Neuronal stem cell (in vitro differentiated cells): ENCODE measurements at regions not wholly inside any gene's neighbourhood (a gene's known extent, or its start where the extent isn't known, plus 50 kb on each side); places are given as distances from the start of the nearest gene placed in this dataset.

ENCODE experiments used
- DNase-seq: peaks from one replicate; pipeline ENCODE4 v3.0.0-alpha.2; 2013; ENCODE audit warnings: low spot score
- H2AFZ ChIP-seq: one replicate; pipeline ENCODE4 v1.6.1; 2013; ENCODE audit warnings: mild to moderate bottlenecking, low read length, inconsistent platforms
- H2AK5ac ChIP-seq: 2 replicates; pipeline ENCODE4 v1.6.1; 2013; ENCODE audit warnings: low read depth, mild to moderate bottlenecking, inconsistent platforms, low read length, moderate library complexity, mixed read lengths
- H2BK120ac ChIP-seq: 2 replicates; pipeline ENCODE4 v1.6.1; 2013; ENCODE audit warnings: low read depth, mild to moderate bottlenecking, inconsistent platforms, low read length, moderate library complexity, mixed read lengths
- H2BK12ac ChIP-seq: one replicate; pipeline ENCODE4 v1.6.1; 2013; ENCODE audit warnings: low read length, inconsistent platforms
- H2BK15ac ChIP-seq: 2 replicates; pipeline ENCODE4 v1.6.1; 2013; ENCODE audit warnings: mild to moderate bottlenecking, low read length, inconsistent platforms, mixed read lengths
- H2BK5ac ChIP-seq: one replicate; pipeline ENCODE4 v1.6.1; 2013; ENCODE audit warnings: inconsistent platforms, mild to moderate bottlenecking, low read length, moderate library complexity
- H3K14ac ChIP-seq: one replicate; pipeline ENCODE4 v1.6.1; 2013; ENCODE audit warnings: low read length, inconsistent platforms
- H3K18ac ChIP-seq: 2 replicates; pipeline ENCODE4 v1.6.1; 2013; ENCODE audit warnings: low read length, inconsistent platforms
- H3K23ac ChIP-seq: 2 replicates; pipeline ENCODE4 v1.6.1; 2013; ENCODE audit warnings: low read depth, mild to moderate bottlenecking, mixed read lengths, low read length, inconsistent platforms; ENCODE audit not compliant: poor library complexity
- H3K27ac ChIP-seq: replicated peaks from 3 replicates; pipeline ENCODE4 v1.5.1; 2013; ENCODE audit warnings: low read length, inconsistent platforms
- H3K27me3 ChIP-seq, 3 experiments: 2 replicates each; pipeline ENCODE4 v1.6.1; 2013; ENCODE audit warnings: low read length in 3 of 3, mild to moderate bottlenecking in 2 of 3, inconsistent platforms in 1 of 3, low read depth in 1 of 3, mixed read lengths in 1 of 3, moderate library complexity in 1 of 3; ENCODE audit not compliant: control insufficient read depth in 3 of 3, insufficient read depth in 3 of 3
- H3K36me3 ChIP-seq, 2 donors: replicated peaks in 1 of 2; 2 replicates each; pipeline ENCODE4 v1.6.1; 2013; ENCODE audit warnings: low read length in 2 of 2; ENCODE audit not compliant: control insufficient read depth in 2 of 2, insufficient read depth in 2 of 2
- H3K4ac ChIP-seq: 2 replicates; pipeline ENCODE4 v1.6.1; 2013; ENCODE audit warnings: inconsistent platforms, mild to moderate bottlenecking, low read length, moderate library complexity
- H3K4me1 ChIP-seq, 2 donors: 1 replicate in 1 of 2; 2 replicates in 1 of 2; pipeline ENCODE4 v1.6.1; 2013; ENCODE audit warnings: low read length in 2 of 2, low read depth in 1 of 2; ENCODE audit not compliant: control insufficient read depth in 2 of 2, insufficient read depth in 1 of 2
- H3K4me2 ChIP-seq: one replicate; pipeline ENCODE4 v1.6.1; 2013; ENCODE audit warnings: mild to moderate bottlenecking, low read length, inconsistent platforms; ENCODE audit not compliant: insufficient read depth, poor library complexity, severe bottlenecking
- H3K4me3 ChIP-seq, 2 donors: 2 replicates each; pipeline ENCODE4 v1.5.1; 2013; ENCODE audit warnings: low read length in 2 of 2, mild to moderate bottlenecking in 2 of 2, inconsistent platforms in 1 of 2, moderate library complexity in 1 of 2
- H3K79me1 ChIP-seq: one replicate; pipeline ENCODE4 v1.6.1; 2013; ENCODE audit warnings: low read depth, mild to moderate bottlenecking, inconsistent platforms, low read length, moderate library complexity
- H3K9ac ChIP-seq: one replicate; pipeline ENCODE4 v1.6.1; 2013; ENCODE audit warnings: mild to moderate bottlenecking, low read depth, low read length, inconsistent platforms; ENCODE audit not compliant: poor library complexity
- H3K9me3 ChIP-seq, 2 donors: replicated peaks in 1 of 2; 2 replicates each; pipeline versions ENCODE3 to v1.6.1; 2013; ENCODE audit warnings: low read length in 2 of 2, mild to moderate bottlenecking in 2 of 2, inconsistent platforms in 1 of 2, low read depth in 1 of 2, mixed read lengths in 1 of 2, moderate library complexity in 1 of 2; ENCODE audit not compliant: control insufficient read depth in 2 of 2, insufficient read depth in 1 of 2
- H4K8ac ChIP-seq: one replicate; pipeline ENCODE4 v1.6.1; 2013; ENCODE audit warnings: low read depth, mild to moderate bottlenecking, inconsistent platforms, low read length, moderate library complexity
- H4K91ac ChIP-seq: one replicate; pipeline ENCODE4 v1.6.1; 2013; ENCODE audit warnings: low read length, low read depth, mild to moderate bottlenecking, inconsistent platforms; ENCODE audit not compliant: poor library complexity
- whole genome bisulfite sequencing, 2 donors: extraction: QIAGEN DNeasy Blood & Tissue Kit; methylation state at CpG; one replicate each; pipeline ENCODE4 v1.1.7; 2013; ENCODE audit warnings: missing lambda C conversion rate in 2 of 2, mixed read lengths in 1 of 2; ENCODE audit not compliant: insufficient read length in 2 of 2, insufficient replicate concordance in 1 of 2; ENCODE audit errors: extremely low coverage in 2 of 2; 5-methylcytosine and 5-hydroxymethylcytosine counted together

- Histone ChIP-seq H3K4ac (no peak overlapping the region), H2BK5ac (no peak overlapping the region), H3K9me3 (no peaks in the 10 kb centered on the region), H2AK5ac (no peak overlapping the region), H2BK120ac (no peak overlapping the region), H3K23ac (no peak overlapping the region), H4K8ac (no peak overlapping the region), H2BK12ac (no peak overlapping the region), H3K4me3 (no peak overlapping the region), H4K91ac (no peak overlapping the region), H3K36me3 (peaks cover 0 to 2% of the 10 kb centered on the region in 2 donors), H3K79me1 (no peaks in the 10 kb centered on the region), H3K27me3 (no peaks in the 10 kb centered on the region), H3K27ac (no peak overlapping the region), H3K4me1 (peaks cover 2 to 3% of the 10 kb centered on the region in 2 donors), H2AFZ (no peak overlapping the region), H3K4me2 (no peak overlapping the region), H3K18ac (no peak overlapping the region), H2BK15ac (no peak overlapping the region), H3K9ac (no peak overlapping the region), H3K14ac (no peak overlapping the region)
- no peak for DNase-seq
Observed at GRCh38 chr6:139581485-139581865, 207.0 kb upstream of the CITED2 start.

- H3K9me3 ChIP-seq, result no peaks in the 10 kb centered on the region
- H2BK12ac ChIP-seq, result no peak overlapping the region
- H4K8ac ChIP-seq, result no peak overlapping the region
- no CpG with 5 or more reads among the region's 9 CpGs for WGBS, 2 donors
- H3K18ac ChIP-seq, result no peak overlapping the region
- peak overlapping the region; percentile 35 for H2AFZ ChIP-seq
- H2BK5ac ChIP-seq, result no peak overlapping the region
- H2BK120ac ChIP-seq, result no peak overlapping the region
- no peak overlapping the region for H3K23ac ChIP-seq
- no peak overlapping the region for H3K4me2 ChIP-seq
- H3K79me1 ChIP-seq, result no peaks in the 10 kb centered on the region
- no peak overlapping the region for H3K4ac ChIP-seq
- no peak overlapping the region for H3K27ac ChIP-seq
- no peak for DNase-seq
- H3K4me1 ChIP-seq, result peaks cover 2 to 3% of the 10 kb centered on the region in 2 donors
- no peak overlapping the region for H3K14ac ChIP-seq
- no peak overlapping the region for H2BK15ac ChIP-seq
- H4K91ac ChIP-seq, result no peak overlapping the region
- no peaks in the 10 kb centered on the region for H3K27me3 ChIP-seq
- no peak overlapping the region for H2AK5ac ChIP-seq
- H3K36me3 ChIP-seq, result peaks cover 0 to 2% of the 10 kb centered on the region in 2 donors
- no peak overlapping the region for H3K9ac ChIP-seq
- no peak overlapping the region for H3K4me3 ChIP-seq
Observed at GRCh38 chr6:139580592-139581484, 206.4 kb upstream of the CITED2 start.

GRCh38 chr6:139577763-139578604 is 203.5 kb upstream of the CITED2 start:
- Histone ChIP-seq H4K8ac (no peak overlapping the region), H4K91ac (no peak overlapping the region), H2BK5ac (no peak overlapping the region), H3K4me1 (peaks cover 2 to 3% of the 10 kb centered on the region in 2 donors), H3K9ac (no peak overlapping the region), H2BK15ac (no peak overlapping the region), H3K23ac (no peak overlapping the region), H3K79me1 (no peaks in the 10 kb centered on the region), H3K27me3 (no peaks in the 10 kb centered on the region), H2AK5ac (no peak overlapping the region), H2AFZ (peak overlapping the region; percentile 9), H3K4me2 (no peak overlapping the region), H3K14ac (no peak overlapping the region), H3K4ac (no peak overlapping the region), H3K18ac (no peak overlapping the region), H2BK12ac (no peak overlapping the region), H3K4me3 (no peak overlapping the region), H3K9me3 (no peaks in the 10 kb centered on the region), H3K27ac (no peak overlapping the region), H3K36me3 (peaks cover 0 to 2% of the 10 kb centered on the region in 2 donors), H2BK120ac (no peak overlapping the region)
- WGBS, 2 donors, result no CpG with 5 or more reads among the region's 7 CpGs
- DNase-seq, result no peak

- Histone ChIP-seq H2BK15ac (no peak overlapping the region), H3K9me3 (no peaks in the 10 kb centered on the region), H2BK12ac (no peak overlapping the region), H2BK5ac (no peak overlapping the region), H3K27me3 (no peaks in the 10 kb centered on the region), H3K23ac (no peak overlapping the region), H2BK120ac (no peak overlapping the region), H3K4me1 (peaks cover 2 to 3% of the 10 kb centered on the region in 2 donors), H3K36me3 (peaks cover 0 to 2% of the 10 kb centered on the region in 2 donors), H3K9ac (no peak overlapping the region), H3K27ac (no peak overlapping the region), H4K8ac (no peak overlapping the region), H3K14ac (no peak overlapping the region), H3K18ac (peak overlapping the region; percentile 83), H4K91ac (no peak overlapping the region), H2AFZ (no peak overlapping the region), H3K4me3 (no peak overlapping the region), H3K4ac (no peak overlapping the region), H2AK5ac (no peak overlapping the region), H3K79me1 (no peaks in the 10 kb centered on the region), H3K4me2 (no peak overlapping the region)
- DNase-seq, result no peak
- no CpG with 5 or more reads among the region's 5 CpGs for WGBS, 2 donors
Observed at GRCh38 chr6:139577124-139577762, 202.8 kb upstream of the CITED2 start.
